Stimulated activated CD4-positive, alpha-beta T cell treated with anti-CD3 and anti-CD28 coated beads, TNF-alpha, amount 100 ng/mL, for 24 hours (primary cell): ENCODE measurements at regions not wholly inside any gene's neighbourhood (a gene's known extent, or its start where the extent isn't known, plus 50 kb on each side); places are given as distances from the start of the nearest gene placed in this dataset.
"Not testable (repeated sequence)": the region's sequence is repeated elsewhere in the genome, so short reads cannot be mapped to it uniquely, and the experiment has no call there.

Experiments
- DNase-seq, 3 experiments: peaks; one replicate each; pipeline ENCODE4 v3.0.0-alpha.2; 2020; ENCODE audit warnings: low read depth in 3 of 3

GRCh38 chr3:178202194-178202593 is 334.0 kb upstream of the KCNMB2 start:
- DNase-seq = no peak

- no peak for DNase-seq
Observed at GRCh38 chr3:178203165-178203564, 333.1 kb upstream of the KCNMB2 start.

- DNase-seq = no peak
Observed at GRCh38 chr3:178203650-178204049, 332.6 kb upstream of the KCNMB2 start.

GRCh38 chr3:178205740-178206139 is 330.5 kb upstream of the KCNMB2 start:
- DNase-seq = no peak

GRCh38 chr3:178206521-178206920 is 329.7 kb upstream of the KCNMB2 start:
- no peak for DNase-seq

- not testable (repeated sequence) for DNase-seq
Observed at GRCh38 chr3:178207161-178207560, 329.1 kb upstream of the KCNMB2 start.

- DNase-seq = not testable (repeated sequence)
Observed at GRCh38 chr3:178207627-178208026, 328.6 kb upstream of the KCNMB2 start.

- not testable (repeated sequence) for DNase-seq
Observed at GRCh38 chr3:178209116-178209515, 327.1 kb upstream of the KCNMB2 start.

- DNase-seq = not testable (repeated sequence)
Observed at GRCh38 chr3:178209618-178210017, 326.6 kb upstream of the KCNMB2 start.

- not testable (repeated sequence) for DNase-seq
Observed at GRCh38 chr3:178211086-178211485, 325.1 kb upstream of the KCNMB2 start.

- no peak for DNase-seq
Observed at GRCh38 chr3:178217479-178217878, 318.8 kb upstream of the KCNMB2 start.

- DNase-seq = no peak
Observed at GRCh38 chr3:178218231-178218630, 318.0 kb upstream of the KCNMB2 start.

- not testable (repeated sequence) for DNase-seq
Observed at GRCh38 chr3:178219661-178220060, 316.6 kb upstream of the KCNMB2 start.

GRCh38 chr3:178223876-178224275 is 312.4 kb upstream of the KCNMB2 start:
- no peak for DNase-seq

- no peak for DNase-seq
Observed at GRCh38 chr3:178226094-178226493, 310.1 kb upstream of the KCNMB2 start.

GRCh38 chr3:178231645-178232044 is 304.6 kb upstream of the KCNMB2 start:
- no peak for DNase-seq

- DNase-seq = no peak
Observed at GRCh38 chr3:178233371-178234071, 302.7 kb upstream of the KCNMB2 start.

GRCh38 chr3:178236555-178237277 is 299.5 kb upstream of the KCNMB2 start:
- DNase-seq = no peak

- DNase-seq = no peak
Observed at GRCh38 chr3:178238179-178238578, 298.1 kb upstream of the KCNMB2 start.

GRCh38 chr3:178244733-178245709 is 291.2 kb upstream of the KCNMB2 start:
- no peak for DNase-seq

GRCh38 chr3:178246004-178246403 is 290.2 kb upstream of the KCNMB2 start:
- no peak for DNase-seq

GRCh38 chr3:178255315-178255714 is 280.9 kb upstream of the KCNMB2 start:
- DNase-seq = no peak
